K562 (cell line): ENCODE measurements at regions not wholly inside any gene's neighbourhood (a gene's known extent, or its start where the extent isn't known, plus 50 kb on each side); places are given as distances from the start of the nearest gene placed in this dataset.

Experiments
- ATAC-seq: fragments of 200-7000 bp; cut with Tn5 transposase; 3 replicates; pipeline ENCODE4 v1.9.1; 2020; ENCODE audit warnings: moderate library complexity
- BruUV-seq: library from RNA; stranded (reverse); fragments of 400-500 nt; replicated peaks from 2 replicates; lab custom pipeline; 2021; lab: Mats Ljungman, UMichigan
- CTCF ChIA-PET: fragments of 300-600 bp; formaldehyde crosslinking; extraction: SDS; loops from one replicate; lab custom pipeline; 2021; ENCODE audit warnings: low intra/inter-chr PET ratio; lab: Yijun Ruan, JAX
- POLR2A ChIA-PET: fragments of 300-600, 350-650 bp; sonication (Branson Sonifier 250); formaldehyde crosslinking; extraction: SDS; loops from one replicate; lab custom pipeline; 2021; ENCODE audit warnings: antibody characterized with exemption, inconsistent platforms; lab: Yijun Ruan, JAX
- DNase-seq, 4 experiments: peaks; one replicate each; pipeline versions ENCODE4 v3.0.0 to v3.0.0-alpha.2; 2011 to 2018; ENCODE audit warnings: low spot score in 3 of 4, mixed read lengths in 3 of 4; ENCODE audit errors: extremely low read depth in 1 of 4
- FAIRE-seq: peaks from 2 replicates; lab custom pipeline; 2011; peaks lifted over from hg19 to GRCh38; lab: Jason Lieb, UNC
- H2AFZ ChIP-seq: 2 replicates; pipeline ENCODE4 v1.6.0; 2011; ENCODE audit warnings: low read depth, low read length, control low read depth, inconsistent platforms
- H3K27ac ChIP-seq: fragments of 200-600 bp; 3 replicates; pipeline ENCODE4 v1.8.0; 2011; ENCODE audit warnings: low read depth, mild to moderate bottlenecking, control low read depth, inconsistent platforms, low read length, moderate library complexity, mixed read lengths; ENCODE audit errors: extremely low read depth
- H3K27me3 ChIP-seq, 2 experiments: fragments of 300-600 bp in 1 of 2; 2 replicates in 1 of 2; 3 replicates in 1 of 2; pipeline versions ENCODE4 v1.6.0 to v1.8.0; 2011; ENCODE audit warnings: inconsistent platforms in 2 of 2, low read length in 2 of 2, mild to moderate bottlenecking in 1 of 2, mixed read lengths in 1 of 2, moderate library complexity in 1 of 2; ENCODE audit not compliant: control insufficient read depth in 2 of 2, insufficient read depth in 2 of 2
- H3K36me3 ChIP-seq: fragments of 300-600 bp; 3 replicates; pipeline ENCODE4 v1.8.0; 2011; ENCODE audit warnings: mild to moderate bottlenecking, low read length, inconsistent platforms; ENCODE audit not compliant: control insufficient read depth, insufficient read depth
- H3K4me1 ChIP-seq, 2 experiments: fragments of 200-600 bp in 1 of 2; replicated peaks in 1 of 2; 2 replicates in 1 of 2; 3 replicates in 1 of 2; pipeline versions ENCODE4 v1.5.1 to v1.8.0; 2011; ENCODE audit warnings: inconsistent platforms in 2 of 2, low read length in 2 of 2, mild to moderate bottlenecking in 1 of 2, mixed read lengths in 1 of 2, moderate library complexity in 1 of 2; ENCODE audit not compliant: control insufficient read depth in 2 of 2, insufficient read depth in 2 of 2
- H3K4me2 ChIP-seq: 2 replicates; pipeline ENCODE4 v1.6.1; 2011; ENCODE audit warnings: low read length, control low read depth, inconsistent platforms, mixed read lengths; ENCODE audit not compliant: insufficient read depth
- H3K4me3 ChIP-seq: fragments of 200-600 bp; sonication (generic), shearing (Covaris generic); 2 replicates; pipeline ENCODE4 v1.5.1; 2016; ENCODE audit warnings: control low read depth, inconsistent platforms
- H3K79me2 ChIP-seq: fragments of 200-600 bp; 3 replicates; pipeline ENCODE4 v1.8.0; 2011; ENCODE audit warnings: low read length, inconsistent platforms; ENCODE audit not compliant: control insufficient read depth, insufficient read depth
- H3K9ac ChIP-seq, 2 experiments: 2 replicates each; pipeline versions ENCODE4 v1.6.0 to v1.6.1; 2011; ENCODE audit warnings: low read depth in 2 of 2, low read length in 2 of 2, control low read depth in 1 of 2, inconsistent platforms in 1 of 2, mild to moderate bottlenecking in 1 of 2, mixed read lengths in 1 of 2; ENCODE audit not compliant: insufficient read depth in 1 of 2
- H3K9me1 ChIP-seq: one replicate; pipeline ENCODE4 v1.6.0; 2011; ENCODE audit warnings: inconsistent platforms, mild to moderate bottlenecking, low read length, moderate library complexity; ENCODE audit not compliant: control insufficient read depth, insufficient read depth
- H3K9me3 ChIP-seq: replicated peaks from 2 replicates; pipeline ENCODE4 v1.5.1; 2011; ENCODE audit warnings: low read depth, low read length, inconsistent platforms; ENCODE audit not compliant: control insufficient read depth, insufficient read depth
- H4K20me1 ChIP-seq: replicated peaks from 2 replicates; pipeline ENCODE4 v1.6.1; 2011; ENCODE audit warnings: low read length, inconsistent platforms, mixed read lengths; ENCODE audit not compliant: control insufficient read depth, insufficient read depth
- CBFA2T2 ChIP-seq: fragments of 450-650 bp; conservative IDR thresholded peaks from 2 replicates; pipeline ENCODE4 v1.6.1; 2017; ENCODE audit warnings: mild to moderate bottlenecking
- CBX1 ChIP-seq: sonication (generic); IDR thresholded peaks from 2 replicates; pipeline ENCODE4 v1.6.1; 2016; ENCODE audit warnings: antibody characterized with exemption, low read depth, mild to moderate bottlenecking
- ELF1 ChIP-seq: fragments of 200-800 bp; sonication (Bioruptor generic); IDR thresholded peaks from 2 replicates; pipeline ENCODE4 v1.6.1; 2016; ENCODE audit warnings: missing genetic modification characterization, missing compliant biosample characterization
- HDAC1 ChIP-seq, 2 experiments: fragments of 450-650 bp; IDR thresholded peaks; 2 replicates each; pipeline ENCODE4 v1.6.1; 2016 to 2017; ENCODE audit warnings: inconsistent platforms in 1 of 2, mild to moderate bottlenecking in 1 of 2, moderate library complexity in 1 of 2
- SRF ChIP-seq, 2 experiments: fragments of 250-450, 450-650 bp in 1 of 2; sonication (Bioruptor Pico) in 1 of 2; sonication (generic) in 1 of 2; formaldehyde crosslinking; IDR thresholded peaks; 2 replicates each; pipeline versions ENCODE4 v1.5.0 to v1.5.1; 2020 to 2022; ENCODE audit warnings: mild to moderate bottlenecking in 1 of 2, missing genetic modification reagents in 1 of 2
- TSC22D4 ChIP-seq: fragments of 450-650 bp; IDR thresholded peaks from 2 replicates; pipeline ENCODE4 v1.6.1; 2016; ENCODE audit warnings: missing genetic modification characterization, missing biosample characterization, control low read depth
- ZNF41 ChIP-seq: fragments of 250-450 bp; sonication (Bioruptor Pico); conservative IDR thresholded peaks from 2 replicates; pipeline ENCODE4 v1.4.0; 2020; ENCODE audit warnings: mild to moderate bottlenecking
- ZNF583 ChIP-seq: fragments of 250-450 bp; sonication (Bioruptor Pico); IDR thresholded peaks from 2 replicates; pipeline ENCODE4 v1.4.0; 2020
- WGBS: fragments of 100-300 bp; shearing (Covaris generic); methylation state at CpG from one replicate; pipeline ENCODE4 v1.1.6; 2016; ENCODE audit warnings: low coverage, mixed read lengths; ENCODE audit not compliant: insufficient coverage; ENCODE audit errors: missing lambda C conversion rate; 5-methylcytosine and 5-hydroxymethylcytosine counted together
- in situ Hi-C: fragments of 300-500 bp; cut with MboI; formaldehyde crosslinking; loops from 4 replicates; pipeline ENCODE4 v1.15.0; 2018; ENCODE audit warnings: inconsistent platforms, mixed read lengths
- intact Hi-C: fragments of 100-400 bp; cut with micrococcal nuclease; formaldehyde crosslinking; loops from 2 replicates; pipeline ENCODE4 v1.14.2; 2022
- TF ChIP-seq, protein P1 (sequence below), 2 experiments: fragments of 450-650 bp in 1 of 2; sonication (generic) in 1 of 2; formaldehyde crosslinking in 1 of 2; IDR thresholded peaks in 1 of 2; conservative IDR thresholded peaks in 1 of 2; 2 replicates each; pipeline versions ENCODE4 v1.6.1 to v1.8.1; 2016 to 2023; ENCODE audit warnings: mild to moderate bottlenecking in 2 of 2, moderate library complexity in 2 of 2, inconsistent platforms in 1 of 2, missing genetic modification reagents in 1 of 2

DNA sequence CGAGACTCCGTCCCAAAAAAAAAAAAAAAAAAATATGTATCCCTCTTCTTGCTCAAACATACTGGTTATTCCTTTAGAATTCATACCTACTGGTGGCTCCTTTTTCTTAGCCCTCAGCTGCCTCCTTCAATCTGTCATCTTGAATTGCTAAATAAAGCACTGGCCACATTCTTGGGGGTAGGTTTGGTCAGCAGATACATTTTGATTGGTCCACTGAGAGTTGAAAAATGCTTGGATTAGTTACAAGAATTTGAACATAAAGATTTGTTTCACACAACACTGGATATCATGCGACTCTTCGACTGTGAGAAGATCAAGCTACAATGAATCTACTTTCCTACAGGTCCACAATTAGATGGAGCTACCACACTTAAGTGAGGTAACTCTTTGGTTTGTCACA, 906.1 kb upstream of the SLC39A10 start:
- H3K4me1 ChIP-seq: no peaks in the 10 kb centered on the region
- no peaks in the 10 kb centered on the region for H3K79me2 ChIP-seq
- no peak overlapping the region for H2AFZ ChIP-seq
- no peak for TF ChIP-seq HDAC1 (IDR thresholded peaks at IDR 0.05)
- no peak for TF ChIP-seq CBFA2T2
- no peak for TF ChIP-seq ZNF583
- TF ChIP-seq SRF (CRISPR knock-in tag; IDR thresholded peaks at IDR 0.05): no peak
- no peak for TF ChIP-seq CBX1
- TF ChIP-seq, protein P1, sequence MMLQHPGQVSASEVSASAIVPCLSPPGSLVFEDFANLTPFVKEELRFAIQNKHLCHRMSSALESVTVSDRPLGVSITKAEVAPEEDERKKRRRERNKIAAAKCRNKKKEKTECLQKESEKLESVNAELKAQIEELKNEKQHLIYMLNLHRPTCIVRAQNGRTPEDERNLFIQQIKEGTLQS (IDR thresholded peaks at IDR 0.05): no peak
- TF ChIP-seq, protein P1 (CRISPR knock-in tag; conservative IDR thresholded peaks at IDR 0.05): no peak
- TF ChIP-seq ELF1 (tag): no peak
- no peak for TF ChIP-seq ZNF41 (CRISPR knock-in tag)
- no peak for TF ChIP-seq TSC22D4 (tag)
- ChIA-PET CTCF (no interaction called here), POLR2A (no interaction called here)
- ATAC-seq (no peak), DNase-seq (no peak), FAIRE-seq (no peak)
- H3K36me3 ChIP-seq: no peaks in the 10 kb centered on the region
- intact Hi-C loops (no loop called here), in situ Hi-C loops (no loop called here)
- H3K9ac ChIP-seq: no peak overlapping the region
- no peaks in the 10 kb centered on the region for H3K9me3 ChIP-seq
- no peaks in the 10 kb centered on the region for H3K27me3 ChIP-seq
- 0% methylated on average over 2 of the region's 4 CpGs for WGBS
- H3K9me1 ChIP-seq: no peaks in the 10 kb centered on the region
- no peak overlapping the region for H3K27ac ChIP-seq
- no peak overlapping the region for H3K4me3 ChIP-seq
- BruUV-seq: no TSS peak
- no peaks in the 10 kb centered on the region for H4K20me1 ChIP-seq
- H3K4me2 ChIP-seq: no peak overlapping the region
